Keratinocyte (primary cell): ENCODE measurements at regions not wholly inside any gene's neighbourhood (a gene's known extent, or its start where the extent isn't known, plus 50 kb on each side); places are given as distances from the start of the nearest gene placed in this dataset.

Experiments
- CTCF ChIP-seq, 3 experiments: IDR thresholded peaks in 1 of 3; conservative IDR thresholded peaks in 1 of 3; optimal IDR thresholded peaks in 1 of 3; 2 replicates in 2 of 3; 3 replicates in 1 of 3; pipeline versions ENCODE3 to v1.5.1; 2011; ENCODE audit warnings: low read length in 3 of 3, mild to moderate bottlenecking in 3 of 3, moderate library complexity in 2 of 3, control low read depth in 1 of 3, inconsistent platforms in 1 of 3; ENCODE audit not compliant: insufficient read depth in 2 of 3; ENCODE audit errors: extremely low read depth in 1 of 3
- EZH2 ChIP-seq: IDR thresholded peaks from one replicate; pipeline ENCODE4 v1.6.1; 2012; ENCODE audit warnings: inconsistent platforms, mild to moderate bottlenecking, low read length, moderate library complexity

GRCh38 chr4:55001538-55001937 lies 123.9 kb downstream of the KDR start:
- TF ChIP-seq CTCF (optimal IDR thresholded peaks at IDR 0.05 in 1 of 3, IDR thresholded peaks at IDR 0.05 in 1 of 3, conservative IDR thresholded peaks at IDR 0.05 in 1 of 3; ENCODE audit: extremely low read depth in 1 of 3, insufficient read depth in 2 of 3, low read length in 3 of 3) (no peak), EZH2 (no peak)
